MV-4-11 (cell line): ENCODE measurements at regions not wholly inside any gene's neighbourhood (a gene's known extent, or its start where the extent isn't known, plus 50 kb on each side); places are given as distances from the start of the nearest gene placed in this dataset.

Source experiments
- DNase-seq: peaks from one replicate; lab custom pipeline; 2025; lab: John Stamatoyannopoulos, UW

- DNase-seq: no peak
Observed at GRCh38 chr16:17654142-17654541, 183.4 kb upstream of the XYLT1 start.

DNA sequence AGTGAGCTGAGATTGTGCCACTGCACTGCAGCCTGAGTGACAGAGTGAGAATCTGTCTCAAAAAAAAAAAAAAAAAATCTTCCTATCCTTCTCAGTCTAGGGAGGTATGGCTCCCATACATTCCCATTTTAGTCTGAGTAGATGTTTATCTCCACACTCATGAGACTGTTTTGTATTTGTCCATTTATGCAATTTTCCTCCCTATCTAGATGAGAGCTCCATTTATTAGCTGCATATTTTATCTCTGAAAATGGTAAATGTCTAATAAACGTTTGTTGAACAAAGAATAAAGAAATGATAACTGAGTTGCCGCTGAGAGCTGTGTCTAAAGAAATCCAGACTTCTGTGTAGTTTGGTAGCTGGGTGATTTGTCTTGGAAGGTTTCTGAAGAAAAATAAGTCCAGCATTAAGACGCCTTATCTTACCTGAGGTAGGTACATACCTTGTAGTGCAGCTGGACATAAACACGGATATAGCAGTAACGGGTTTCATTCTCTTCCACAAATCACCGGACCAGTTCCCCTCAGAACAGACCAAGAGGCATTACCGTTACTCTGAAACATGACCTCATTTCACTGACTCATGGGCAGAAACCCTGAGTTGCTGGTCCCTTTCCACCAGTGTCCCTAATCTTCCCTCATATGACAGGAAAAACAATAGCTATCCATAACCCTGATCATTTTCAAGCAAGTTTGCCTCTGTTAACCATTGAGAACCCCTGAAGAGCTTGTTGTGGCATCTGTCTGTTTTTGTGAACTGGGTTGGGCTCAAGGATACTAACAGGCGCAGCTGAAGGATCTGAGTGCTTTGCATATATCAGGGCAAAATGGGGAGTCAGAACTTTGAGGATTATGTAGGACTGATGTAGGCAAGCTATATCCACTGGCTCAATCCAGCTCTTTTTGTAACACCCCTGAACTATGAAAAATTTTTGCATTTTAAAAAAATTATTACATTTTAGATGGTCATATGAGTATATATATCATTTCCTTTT lies 177.4 kb upstream of the XYLT1 start:
- DNase-seq: no peak

DNA sequence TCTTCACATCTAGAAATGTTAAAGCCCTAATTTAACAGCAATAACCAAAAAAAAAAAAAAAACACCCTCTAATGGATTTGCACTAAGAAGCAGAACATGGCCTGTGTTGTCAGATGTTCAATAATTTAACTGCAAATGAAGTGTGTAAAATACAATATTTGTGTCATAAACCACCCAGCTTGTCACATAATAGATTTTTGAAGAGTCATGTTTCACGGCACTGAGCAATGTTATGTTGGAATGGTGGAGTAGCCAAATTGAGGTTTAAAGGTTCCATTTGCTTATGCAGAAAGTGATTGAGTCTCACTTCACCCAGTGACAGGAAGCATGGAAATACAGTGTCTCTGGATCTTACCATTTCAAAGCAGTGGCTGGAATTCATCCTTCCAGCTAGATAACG lies 173.2 kb upstream of the XYLT1 start:
- no peak for DNase-seq

GRCh38 chr16:17641990-17642389 lies 171.2 kb upstream of the XYLT1 start:
- no peak for DNase-seq

DNA sequence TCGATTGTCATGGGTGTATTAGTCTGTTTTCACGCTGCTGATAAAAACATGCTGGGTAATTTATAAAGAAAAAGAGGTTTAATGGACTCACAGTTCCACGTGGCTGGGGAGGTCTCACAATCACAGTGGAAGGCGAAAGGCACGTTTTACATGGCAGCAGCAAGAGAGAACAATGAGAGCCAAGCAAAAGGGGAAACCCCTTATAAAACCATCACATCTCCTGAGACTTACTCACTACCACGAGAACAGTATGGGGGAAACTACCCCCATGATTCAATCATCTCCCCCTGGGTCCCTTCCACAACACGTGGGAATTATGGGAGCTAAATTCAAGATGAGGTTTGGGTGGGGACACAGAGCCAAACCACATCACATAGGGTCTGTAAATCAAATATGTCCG lies 167.4 kb upstream of the XYLT1 start:
- no peak for DNase-seq

DNA sequence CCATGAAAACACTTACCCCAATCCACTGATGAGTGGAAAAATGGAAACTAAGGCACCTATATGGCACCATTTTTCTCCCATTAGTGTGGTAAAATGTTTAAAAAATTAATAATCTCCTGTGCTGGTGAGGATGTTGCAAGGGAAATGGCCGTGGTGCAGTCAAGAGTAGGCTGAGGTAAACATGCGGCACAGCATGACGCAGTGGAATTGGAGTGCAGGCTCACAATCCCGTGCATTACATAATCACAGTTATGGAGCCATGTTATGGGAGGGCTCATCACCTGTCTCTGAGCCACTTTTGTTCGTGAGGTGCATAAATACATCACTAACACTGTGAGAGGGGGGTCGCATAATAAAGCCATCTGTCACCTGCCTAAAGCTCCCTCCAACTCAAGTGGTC lies 164.4 kb upstream of the XYLT1 start:
- DNase-seq: no peak

DNA sequence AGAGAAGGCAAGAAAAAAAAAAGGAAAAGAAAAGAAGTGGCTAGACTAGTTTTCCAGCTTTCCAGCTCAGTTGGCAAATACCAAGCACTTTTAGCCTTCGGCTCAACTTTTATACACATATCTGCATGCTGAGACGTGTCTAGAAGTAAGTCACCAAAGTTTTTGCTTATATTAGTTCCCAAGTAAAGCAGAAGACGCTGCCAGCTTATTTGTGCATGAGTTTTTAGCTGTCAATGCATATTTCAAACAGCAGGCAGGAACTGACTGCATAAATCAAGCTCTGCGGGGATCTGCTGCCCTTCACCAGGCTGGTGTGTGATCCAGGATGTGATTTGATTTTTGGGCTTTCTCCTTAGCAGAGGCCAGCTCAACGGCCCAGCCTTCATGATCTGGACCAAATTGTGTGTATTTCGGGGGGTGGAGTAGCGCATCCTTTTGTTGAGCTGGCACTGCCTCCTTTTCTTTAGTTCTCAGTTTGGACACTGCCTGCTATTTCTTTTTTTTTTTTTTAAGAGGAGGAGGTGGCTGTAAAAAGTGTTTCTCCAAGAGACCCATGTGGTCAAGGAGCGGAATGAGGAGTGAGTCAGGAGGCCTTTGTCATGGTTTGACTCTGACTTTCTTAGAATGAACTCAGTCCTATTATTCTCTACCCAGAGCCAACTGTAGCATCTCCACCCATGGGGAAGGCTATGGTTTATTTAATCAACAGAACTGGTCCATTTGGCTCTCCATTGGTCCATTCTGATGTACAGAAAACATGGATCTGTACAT lies 162.6 kb upstream of the XYLT1 start:
- DNase-seq: no peak

GRCh38 chr16:17632667-17633066 lies 161.9 kb upstream of the XYLT1 start:
- DNase-seq: no peak

DNA sequence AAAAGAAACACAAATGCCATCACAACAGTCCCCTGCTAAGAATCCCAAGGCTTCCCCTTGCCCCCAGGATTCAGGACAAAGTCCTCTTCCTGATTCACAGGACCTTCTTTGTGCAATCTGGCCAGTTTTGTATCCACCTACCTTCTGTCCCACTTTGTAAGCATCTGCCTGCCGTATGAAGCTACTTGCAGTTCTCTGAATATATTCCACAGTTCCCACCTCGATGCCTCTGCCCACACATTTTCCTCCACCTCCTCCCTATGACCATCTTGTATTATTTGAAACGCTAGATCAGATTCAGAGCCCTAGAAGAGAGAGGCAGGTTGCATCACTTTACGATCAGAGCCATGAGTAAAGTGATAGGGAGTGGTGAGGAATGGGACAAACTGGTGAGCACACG lies 159.2 kb upstream of the XYLT1 start:
- DNase-seq: no peak

DNA sequence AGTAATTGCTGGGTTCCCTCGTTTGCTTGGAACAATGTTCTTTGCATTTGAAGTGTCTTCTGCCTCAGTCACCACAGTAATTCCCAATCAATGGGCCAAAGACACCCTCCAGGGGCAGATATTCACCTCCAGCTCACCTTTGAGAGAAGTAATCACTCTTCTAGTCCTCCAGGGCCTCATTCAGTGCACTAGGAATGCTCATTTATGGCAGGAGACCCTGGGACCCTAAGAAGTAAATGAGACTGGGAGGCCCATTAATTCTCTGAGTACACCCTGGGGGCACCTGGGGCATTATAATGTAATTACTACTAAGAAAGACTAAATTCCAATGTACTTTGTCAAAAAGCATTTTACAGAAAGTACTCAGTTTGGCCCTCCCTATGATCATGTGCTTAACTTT lies 158.2 kb upstream of the XYLT1 start:
- no peak for DNase-seq

DNA sequence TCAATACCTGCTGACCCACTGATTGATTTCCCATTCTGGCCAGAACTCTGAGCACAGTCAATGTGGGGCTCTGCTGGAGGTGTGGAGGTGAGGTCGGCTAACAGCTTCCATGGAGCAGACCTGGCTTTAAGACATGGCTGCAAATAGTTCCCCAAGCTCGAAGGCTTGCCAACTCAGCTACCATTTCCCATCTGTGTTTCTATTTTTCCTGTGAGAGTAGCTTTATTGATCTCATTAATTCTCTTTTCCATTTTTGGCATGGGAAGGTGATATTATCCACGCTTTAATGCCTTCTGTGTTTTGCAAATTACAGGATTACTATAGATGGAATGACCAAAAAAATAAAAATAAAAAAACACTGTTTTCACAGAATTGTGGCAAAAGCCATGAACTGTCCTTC lies 151.6 kb upstream of the XYLT1 start:
- no peak for DNase-seq

GRCh38 chr16:17619261-17619660 lies 148.5 kb upstream of the XYLT1 start:
- no peak for DNase-seq

DNA sequence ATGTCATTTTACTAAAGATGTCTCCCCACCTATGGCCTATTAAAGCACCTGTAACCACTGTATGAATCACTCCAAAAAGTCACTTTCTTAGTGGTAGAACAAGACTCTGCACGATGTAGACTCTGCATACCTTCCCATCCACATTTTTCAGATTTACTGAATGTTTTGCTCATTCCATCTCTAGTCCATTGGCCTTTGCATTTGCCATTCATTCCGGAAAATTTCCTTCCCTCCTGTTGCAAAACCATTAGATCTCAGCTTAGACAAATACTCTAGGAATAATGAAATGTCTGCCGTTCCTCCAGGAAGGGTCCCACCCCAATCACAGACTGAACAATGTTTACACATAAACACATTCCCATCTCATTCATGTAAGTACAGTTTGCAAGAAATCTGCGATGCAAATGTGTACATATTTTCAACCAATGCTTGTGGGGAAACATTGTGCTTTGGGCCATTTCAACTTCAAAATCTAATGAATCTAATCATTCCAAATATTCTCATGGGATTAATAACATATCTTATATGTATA lies 146.3 kb upstream of the XYLT1 start:
- DNase-seq: no peak

DNA sequence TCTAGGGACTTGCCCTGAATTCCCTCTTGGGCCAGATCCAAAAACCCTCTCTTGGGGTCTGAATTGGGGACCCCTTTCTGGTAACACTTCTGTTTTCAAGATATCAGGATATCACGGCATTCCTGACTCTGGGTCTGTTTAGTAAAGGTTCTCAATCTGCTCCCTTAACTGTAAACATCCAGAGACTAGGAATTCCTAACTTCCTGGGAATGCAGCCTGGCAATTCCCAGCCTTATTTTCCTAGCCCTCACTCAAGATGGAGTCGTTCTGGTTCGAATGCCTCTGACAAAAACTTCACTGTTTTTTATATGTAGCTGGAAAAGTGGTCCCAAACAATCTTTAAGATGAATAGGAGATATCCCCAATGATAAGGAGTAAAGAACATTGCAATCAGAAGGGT lies 141.6 kb upstream of the XYLT1 start:
- DNase-seq: no peak

GRCh38 chr16:17607609-17608008 lies 136.8 kb upstream of the XYLT1 start:
- DNase-seq: no peak

GRCh38 chr16:17607075-17607509 lies 136.3 kb upstream of the XYLT1 start:
- DNase-seq: no peak

DNA sequence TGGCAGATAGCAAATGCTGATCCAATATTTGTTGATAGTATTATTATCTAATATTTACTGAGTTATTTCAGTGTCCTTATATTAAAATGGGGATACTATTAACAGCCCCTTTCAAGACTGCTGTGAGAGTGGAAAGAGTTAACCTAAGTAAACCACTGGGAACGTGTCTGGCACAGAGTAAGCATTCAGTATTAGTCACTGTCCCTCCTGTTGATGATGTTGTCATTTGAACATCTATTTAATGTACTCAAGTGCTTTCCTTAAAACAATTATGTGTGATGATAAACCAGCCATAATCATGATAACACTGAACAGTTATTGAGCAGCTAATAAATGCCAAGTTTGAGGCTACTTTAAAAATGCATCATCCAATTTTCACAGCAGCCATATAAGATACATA lies 135.7 kb upstream of the XYLT1 start:
- DNase-seq: no peak

- DNase-seq: no peak
Observed at GRCh38 chr16:17605784-17606183, 135.0 kb upstream of the XYLT1 start.

GRCh38 chr16:17603626-17604025 lies 132.9 kb upstream of the XYLT1 start:
- DNase-seq: no peak

- peak; percentile 52 for DNase-seq
Observed at GRCh38 chr16:17602678-17603077, 131.9 kb upstream of the XYLT1 start.

GRCh38 chr16:17598968-17599367 lies 128.2 kb upstream of the XYLT1 start:
- no peak for DNase-seq

GRCh38 chr16:17591655-17592405 lies 121.1 kb upstream of the XYLT1 start:
- no peak for DNase-seq
